NCI-H524 treated with DMSO at 0.1 percent for 48 hours (cell line): ENCODE measurements at regions not wholly inside any gene's neighbourhood (a gene's known extent, or its start where the extent isn't known, plus 50 kb on each side); places are given as distances from the start of the nearest gene placed in this dataset.
"Not testable (repeated sequence)": the region's sequence is repeated elsewhere in the genome, so short reads cannot be mapped to it uniquely, and the experiment has no call there.

Experiments used
- DNase-seq: peaks from one replicate; lab custom pipeline; 2025; lab: John Stamatoyannopoulos, UW

- DNase-seq: not testable (repeated sequence)
Observed at GRCh38 chr20:25864963-25865714, 168.5 kb upstream of the ZNF337 start.

- no peak for DNase-seq
Observed at GRCh38 chr20:25864326-25864962, 167.8 kb upstream of the ZNF337 start.

GRCh38 chr20:25863536-25864325 is 167.1 kb upstream of the ZNF337 start:
- no peak for DNase-seq

- peak; percentile 74 for DNase-seq
Observed at GRCh38 chr20:25862967-25863530, 166.4 kb upstream of the ZNF337 start.

- no peak for DNase-seq
Observed at GRCh38 chr20:25860531-25861150, 164.0 kb upstream of the ZNF337 start.

GRCh38 chr20:25859649-25860530 is 163.2 kb upstream of the ZNF337 start:
- DNase-seq: peak; percentile 52

GRCh38 chr20:25858495-25859425 is 162.1 kb upstream of the ZNF337 start:
- DNase-seq: no peak

- not testable (repeated sequence) for DNase-seq
Observed at GRCh38 chr20:25857091-25857788, 160.6 kb upstream of the ZNF337 start.

GRCh38 chr20:25856256-25856884 is 159.7 kb upstream of the ZNF337 start:
- no peak for DNase-seq

GRCh38 chr20:25855451-25856156 is 159.0 kb upstream of the ZNF337 start:
- not testable (repeated sequence) for DNase-seq

- not testable (repeated sequence) for DNase-seq
Observed at GRCh38 chr20:25854666-25855065, 158.0 kb upstream of the ZNF337 start.

- peak; percentile 43 for DNase-seq
Observed at GRCh38 chr20:25853718-25854388, 157.2 kb upstream of the ZNF337 start.

GRCh38 chr20:25852968-25853717 is 156.5 kb upstream of the ZNF337 start:
- DNase-seq: not testable (repeated sequence)

GRCh38 chr20:25850133-25850532 is 153.5 kb upstream of the ZNF337 start:
- not testable (repeated sequence) for DNase-seq

- DNase-seq: no peak
Observed at GRCh38 chr20:25848222-25848621, 151.6 kb upstream of the ZNF337 start.

GRCh38 chr20:25844640-25845039 is 148.0 kb upstream of the ZNF337 start:
- not testable (repeated sequence) for DNase-seq

- DNase-seq: not testable (repeated sequence)
Observed at GRCh38 chr20:25813511-25813910, 116.9 kb upstream of the ZNF337 start.
